ENCODE measurements at regions not wholly inside any gene's neighbourhood (a gene's known extent, or its start where the extent isn't known, plus 50 kb on each side); places are given as distances from the start of the nearest gene placed in this dataset.

DNA sequence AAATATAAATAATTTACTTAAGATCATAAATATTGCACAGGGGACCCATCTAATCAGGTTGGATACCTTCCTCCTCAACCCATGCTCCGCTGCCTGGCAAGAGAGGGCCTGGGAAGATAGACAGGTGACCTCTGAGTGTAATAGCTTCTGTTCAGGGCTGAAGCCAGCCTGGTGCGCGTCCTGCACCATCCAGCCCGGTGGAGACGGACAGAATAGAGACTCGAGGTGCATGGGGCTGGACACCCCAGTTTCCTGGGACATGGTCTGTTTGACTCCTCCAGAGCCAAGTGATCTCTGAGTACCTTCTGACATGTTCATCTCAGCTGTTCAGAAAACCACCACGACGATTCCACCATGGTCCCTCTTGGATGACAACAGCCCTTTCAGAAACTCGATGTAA is 209.3 kb upstream of the MYT1L start:
- TF ChIP-seq TCF4 (CRISPR knock-in tag; IDR thresholded peaks at IDR 0.05; ENCODE audit: borderline replicate concordance) (no peak), GLIS3 (CRISPR knock-in tag; IDR thresholded peaks at IDR 0.05) (no peak), RARB (CRISPR knock-in tag; IDR thresholded peaks at IDR 0.05) (no peak), ISL1 (CRISPR knock-in tag; IDR thresholded peaks at IDR 0.05) (no peak), CSRNP3 (CRISPR knock-in tag; IDR thresholded peaks at IDR 0.05) (no peak), ZNF70 (CRISPR knock-in tag; IDR thresholded peaks at IDR 0.05) (no peak), ARNTL (CRISPR knock-in tag; IDR thresholded peaks at IDR 0.05; ENCODE audit: borderline replicate concordance, low read depth) (no peak), OSR1 (CRISPR knock-in tag; IDR thresholded peaks at IDR 0.05) (no peak), PPARA (CRISPR knock-in tag; IDR thresholded peaks at IDR 0.05; ENCODE audit: borderline replicate concordance) (no peak), BACH2 (CRISPR knock-in tag; IDR thresholded peaks at IDR 0.05; ENCODE audit: borderline replicate concordance) (no peak), ZFP3 (CRISPR knock-in tag; IDR thresholded peaks at IDR 0.05) (no peak), ESRRG (CRISPR knock-in tag; IDR thresholded peaks at IDR 0.05) (no peak), ZC3H10 (CRISPR knock-in tag; IDR thresholded peaks at IDR 0.05) (no peak), ZNF565 (CRISPR knock-in tag; conservative IDR thresholded peaks at IDR 0.05; ENCODE audit: low read depth) (no peak), POU6F1 (CRISPR knock-in tag; IDR thresholded peaks at IDR 0.05; ENCODE audit: borderline replicate concordance, low read depth) (no peak), SNAI2 (CRISPR knock-in tag; IDR thresholded peaks at IDR 0.05) (no peak)
- ATAC-seq = no peak

DNA sequence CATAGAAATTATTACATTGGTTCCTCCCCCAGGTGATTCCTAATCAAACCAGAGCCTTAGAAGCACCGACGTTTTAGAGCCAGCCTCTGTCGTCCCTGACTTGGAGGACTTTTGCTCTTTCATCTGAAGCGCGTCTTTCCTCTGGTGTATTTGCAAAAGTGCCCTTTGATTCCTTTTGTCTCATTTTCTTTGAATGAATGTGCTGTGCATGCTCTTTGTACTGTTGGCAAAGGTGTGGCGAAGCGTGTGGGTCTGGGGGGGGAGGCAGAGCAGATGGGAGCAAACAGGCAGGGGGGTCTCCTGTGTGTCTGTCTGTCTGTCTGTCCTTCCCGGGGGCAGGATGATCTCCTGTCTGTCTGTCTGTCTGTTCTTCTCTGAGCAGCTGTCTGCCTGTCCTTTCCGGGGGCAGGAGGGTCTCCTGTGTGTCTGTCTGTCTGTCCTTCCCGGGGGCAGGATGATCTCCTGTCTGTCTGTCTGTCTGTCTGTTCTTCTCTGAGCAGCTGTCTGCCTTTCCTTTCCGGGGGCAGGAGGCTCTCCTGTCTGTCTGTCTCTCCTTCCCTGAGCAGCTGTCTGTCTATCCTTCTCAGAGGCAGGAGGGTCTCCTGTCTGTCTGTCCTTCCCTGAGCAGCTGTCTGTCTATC is 205.5 kb upstream of the MYT1L start:
- no peak for TF ChIP-seq OSR1 (CRISPR knock-in tag; IDR thresholded peaks at IDR 0.05)
- no peak for TF ChIP-seq BACH2 (CRISPR knock-in tag; IDR thresholded peaks at IDR 0.05; ENCODE audit: borderline replicate concordance)
- TF ChIP-seq ZFP3 (CRISPR knock-in tag; IDR thresholded peaks at IDR 0.05) = no peak
- no peak for TF ChIP-seq ZNF8 (CRISPR knock-in tag; IDR thresholded peaks at IDR 0.05)
- no peak for TF ChIP-seq CSDC2 (CRISPR knock-in tag; IDR thresholded peaks at IDR 0.05)
- TF ChIP-seq ZFP30 (CRISPR knock-in tag; IDR thresholded peaks at IDR 0.05) = no peak
- TF ChIP-seq ZNF70 (CRISPR knock-in tag; IDR thresholded peaks at IDR 0.05) = no peak
- TF ChIP-seq CREB5 (CRISPR knock-in tag; IDR thresholded peaks at IDR 0.05; ENCODE audit: low read depth) = no peak
- TF ChIP-seq CSRNP3 (CRISPR knock-in tag; IDR thresholded peaks at IDR 0.05) = no peak
- TF ChIP-seq POU6F1 (CRISPR knock-in tag; IDR thresholded peaks at IDR 0.05; ENCODE audit: borderline replicate concordance, low read depth) = no peak
- no peak for TF ChIP-seq ESRRG (CRISPR knock-in tag; IDR thresholded peaks at IDR 0.05)
- TF ChIP-seq PPARA (CRISPR knock-in tag; IDR thresholded peaks at IDR 0.05; ENCODE audit: borderline replicate concordance) = no peak
- no peak for TF ChIP-seq TCF4 (CRISPR knock-in tag; IDR thresholded peaks at IDR 0.05; ENCODE audit: borderline replicate concordance)
- no peak for ATAC-seq

DNA sequence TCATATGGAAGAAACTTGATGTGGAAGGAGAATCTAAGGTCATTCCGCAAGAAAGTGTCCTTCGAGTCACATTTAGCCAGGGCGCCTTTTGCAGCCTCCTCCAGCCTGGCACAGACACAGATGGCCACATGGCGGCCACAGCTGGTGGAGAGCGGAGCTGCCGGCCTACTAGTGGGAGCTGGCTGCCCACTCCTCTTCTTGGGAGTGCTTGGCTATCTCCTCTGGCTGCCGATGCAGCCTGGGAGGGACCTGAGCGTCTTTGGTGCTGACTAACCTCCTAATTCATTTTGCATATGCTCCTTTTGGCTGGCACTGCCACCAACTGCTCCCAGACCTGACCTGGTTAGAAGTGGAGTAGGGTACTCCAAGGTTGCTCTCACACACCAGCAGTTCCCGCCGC is 199.3 kb upstream of the MYT1L start:
- no peak for ATAC-seq
- TF ChIP-seq RARB (CRISPR knock-in tag; IDR thresholded peaks at IDR 0.05) = no peak
- no peak for TF ChIP-seq GLIS3 (CRISPR knock-in tag; IDR thresholded peaks at IDR 0.05)
- no peak for TF ChIP-seq POU6F1 (CRISPR knock-in tag; IDR thresholded peaks at IDR 0.05; ENCODE audit: borderline replicate concordance, low read depth)
- no peak for TF ChIP-seq CREB5 (CRISPR knock-in tag; IDR thresholded peaks at IDR 0.05; ENCODE audit: low read depth)
- TF ChIP-seq ZC3H10 (CRISPR knock-in tag; IDR thresholded peaks at IDR 0.05) = no peak
- no peak for TF ChIP-seq ISL1 (CRISPR knock-in tag; IDR thresholded peaks at IDR 0.05)
- TF ChIP-seq, protein P1, sequence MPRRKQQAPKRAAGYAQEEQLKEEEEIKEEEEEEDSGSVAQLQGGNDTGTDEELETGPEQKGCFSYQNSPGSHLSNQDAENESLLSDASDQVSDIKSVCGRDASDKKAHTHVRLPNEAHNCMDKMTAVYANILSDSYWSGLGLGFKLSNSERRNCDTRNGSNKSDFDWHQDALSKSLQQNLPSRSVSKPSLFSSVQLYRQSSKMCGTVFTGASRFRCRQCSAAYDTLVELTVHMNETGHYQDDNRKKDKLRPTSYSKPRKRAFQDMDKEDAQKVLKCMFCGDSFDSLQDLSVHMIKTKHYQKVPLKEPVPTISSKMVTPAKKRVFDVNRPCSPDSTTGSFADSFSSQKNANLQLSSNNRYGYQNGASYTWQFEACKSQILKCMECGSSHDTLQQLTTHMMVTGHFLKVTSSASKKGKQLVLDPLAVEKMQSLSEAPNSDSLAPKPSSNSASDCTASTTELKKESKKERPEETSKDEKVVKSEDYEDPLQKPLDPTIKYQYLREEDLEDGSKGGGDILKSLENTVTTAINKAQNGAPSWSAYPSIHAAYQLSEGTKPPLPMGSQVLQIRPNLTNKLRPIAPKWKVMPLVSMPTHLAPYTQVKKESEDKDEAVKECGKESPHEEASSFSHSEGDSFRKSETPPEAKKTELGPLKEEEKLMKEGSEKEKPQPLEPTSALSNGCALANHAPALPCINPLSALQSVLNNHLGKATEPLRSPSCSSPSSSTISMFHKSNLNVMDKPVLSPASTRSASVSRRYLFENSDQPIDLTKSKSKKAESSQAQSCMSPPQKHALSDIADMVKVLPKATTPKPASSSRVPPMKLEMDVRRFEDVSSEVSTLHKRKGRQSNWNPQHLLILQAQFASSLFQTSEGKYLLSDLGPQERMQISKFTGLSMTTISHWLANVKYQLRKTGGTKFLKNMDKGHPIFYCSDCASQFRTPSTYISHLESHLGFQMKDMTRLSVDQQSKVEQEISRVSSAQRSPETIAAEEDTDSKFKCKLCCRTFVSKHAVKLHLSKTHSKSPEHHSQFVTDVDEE (CRISPR knock-in tag; IDR thresholded peaks at IDR 0.05) = no peak
- no peak for TF ChIP-seq TOX (CRISPR knock-in tag; IDR thresholded peaks at IDR 0.05; ENCODE audit: borderline replicate concordance)
- no peak for TF ChIP-seq ZFP3 (CRISPR knock-in tag; IDR thresholded peaks at IDR 0.05)
- no peak for TF ChIP-seq ZNF70 (CRISPR knock-in tag; IDR thresholded peaks at IDR 0.05)

All from SK-N-SH treated with all-trans-retinoic acid at 6 μM for 48 hours (cell line).